SW480 (cell line): ENCODE measurements at regions not wholly inside any gene's neighbourhood (a gene's known extent, or its start where the extent isn't known, plus 50 kb on each side); places are given as distances from the start of the nearest gene placed in this dataset.

ENCODE experiments used
- DNase-seq: peaks from one replicate; pipeline ENCODE4 v3.0.0-alpha.2; 2016; ENCODE audit warnings: low spot score

DNA sequence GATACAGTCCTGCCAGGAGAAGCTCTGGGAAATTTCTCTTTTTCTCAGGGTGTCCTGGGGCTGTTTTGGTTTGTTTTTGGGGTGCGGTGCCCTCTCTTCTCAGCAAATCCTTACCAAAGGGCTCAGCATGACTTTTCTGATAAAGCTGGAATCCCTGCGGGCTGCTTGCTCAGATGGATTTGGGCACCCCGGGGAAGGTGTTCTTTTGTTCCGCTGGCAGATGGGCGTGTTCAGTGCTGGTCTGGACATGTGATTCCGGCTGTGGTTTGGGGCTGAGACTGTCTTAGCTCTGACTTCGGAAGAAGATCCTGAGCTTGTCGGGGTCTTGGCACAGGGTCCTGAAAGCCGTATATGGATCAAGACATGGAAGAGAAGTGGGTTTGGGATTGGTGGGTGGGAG, 134.2 kb upstream of the SPRED2 start:
- DNase-seq: peak; percentile 70

DNA sequence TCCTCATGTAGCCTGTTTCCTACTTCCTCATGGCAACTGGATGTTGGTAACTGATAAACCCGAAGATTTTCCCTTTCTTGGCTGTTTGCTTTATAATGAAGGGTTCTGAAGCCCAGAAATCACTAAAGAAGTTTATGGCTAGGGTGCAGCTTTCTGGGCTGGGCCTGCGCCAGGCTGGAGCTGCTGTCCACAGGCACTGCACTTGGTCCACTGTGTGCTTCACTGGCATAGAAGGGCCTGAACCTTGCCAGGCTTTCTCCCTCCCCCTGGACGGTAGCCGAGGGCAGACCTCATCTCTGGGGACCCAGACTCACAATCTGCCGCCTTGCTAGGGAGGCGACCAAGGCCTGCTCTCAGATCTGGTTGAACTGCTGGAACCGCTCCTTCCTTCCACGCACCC, 133.3 kb upstream of the SPRED2 start:
- DNase-seq: no peak

DNA sequence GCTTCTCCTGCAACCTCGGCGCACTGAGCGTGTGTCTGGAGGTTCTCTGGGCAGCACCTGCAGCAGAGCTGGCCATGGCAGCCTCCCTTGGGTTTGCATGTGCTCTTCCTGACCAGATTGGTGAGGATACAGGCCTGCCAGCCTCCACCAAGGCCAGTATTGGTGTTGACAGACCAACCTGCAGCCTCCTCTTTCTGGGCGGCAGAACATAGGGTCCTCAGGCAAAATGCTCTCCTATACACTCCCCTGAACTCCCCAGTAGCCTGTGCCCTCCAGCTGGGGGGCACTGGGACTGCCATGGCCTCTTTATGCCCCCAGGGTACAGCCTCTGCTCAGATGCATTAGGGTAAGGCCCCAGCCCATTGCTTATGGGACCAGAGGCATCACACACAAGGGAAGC, 131.9 kb upstream of the SPRED2 start:
- DNase-seq: no peak

DNA sequence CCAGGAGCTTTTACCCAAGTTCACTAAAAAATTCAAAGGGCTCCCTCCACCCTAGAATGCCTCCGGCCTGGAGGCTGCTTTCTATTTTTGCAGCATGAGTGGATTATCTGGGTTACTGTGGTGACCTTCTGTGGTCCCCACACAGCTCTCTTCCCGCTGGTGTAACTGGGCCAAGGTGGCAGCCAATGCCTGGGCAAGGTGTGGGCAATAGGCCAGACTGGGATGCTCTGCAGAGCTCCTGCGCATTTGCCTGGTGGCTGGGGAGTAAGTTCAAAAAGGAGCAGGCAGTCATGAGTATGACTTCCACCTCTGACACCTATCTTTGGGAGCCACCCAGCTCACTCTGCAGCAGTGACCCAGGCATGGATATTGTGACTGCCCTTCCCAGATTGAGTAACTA, 130.5 kb upstream of the SPRED2 start:
- no peak for DNase-seq

DNA sequence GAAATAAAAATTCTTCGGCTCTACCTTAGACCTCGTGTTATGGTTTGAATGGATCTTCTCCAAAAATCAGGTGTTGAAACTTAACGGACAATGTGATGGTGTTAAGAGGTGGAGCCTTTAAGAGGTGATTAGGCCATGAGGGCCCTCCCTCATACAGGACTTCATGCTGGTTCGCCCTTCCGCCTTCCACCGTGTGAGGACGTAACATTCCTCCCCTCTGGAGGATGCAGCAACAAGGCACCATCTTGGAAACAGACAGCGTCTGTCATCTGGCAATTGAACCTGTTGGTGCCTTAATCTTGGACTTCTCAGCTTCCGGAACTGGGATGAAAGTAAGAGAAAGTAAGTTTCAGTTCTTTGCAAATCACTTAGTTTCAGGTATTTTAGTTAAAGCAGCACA, 126.3 kb upstream of the SPRED2 start:
- no peak for DNase-seq

DNA sequence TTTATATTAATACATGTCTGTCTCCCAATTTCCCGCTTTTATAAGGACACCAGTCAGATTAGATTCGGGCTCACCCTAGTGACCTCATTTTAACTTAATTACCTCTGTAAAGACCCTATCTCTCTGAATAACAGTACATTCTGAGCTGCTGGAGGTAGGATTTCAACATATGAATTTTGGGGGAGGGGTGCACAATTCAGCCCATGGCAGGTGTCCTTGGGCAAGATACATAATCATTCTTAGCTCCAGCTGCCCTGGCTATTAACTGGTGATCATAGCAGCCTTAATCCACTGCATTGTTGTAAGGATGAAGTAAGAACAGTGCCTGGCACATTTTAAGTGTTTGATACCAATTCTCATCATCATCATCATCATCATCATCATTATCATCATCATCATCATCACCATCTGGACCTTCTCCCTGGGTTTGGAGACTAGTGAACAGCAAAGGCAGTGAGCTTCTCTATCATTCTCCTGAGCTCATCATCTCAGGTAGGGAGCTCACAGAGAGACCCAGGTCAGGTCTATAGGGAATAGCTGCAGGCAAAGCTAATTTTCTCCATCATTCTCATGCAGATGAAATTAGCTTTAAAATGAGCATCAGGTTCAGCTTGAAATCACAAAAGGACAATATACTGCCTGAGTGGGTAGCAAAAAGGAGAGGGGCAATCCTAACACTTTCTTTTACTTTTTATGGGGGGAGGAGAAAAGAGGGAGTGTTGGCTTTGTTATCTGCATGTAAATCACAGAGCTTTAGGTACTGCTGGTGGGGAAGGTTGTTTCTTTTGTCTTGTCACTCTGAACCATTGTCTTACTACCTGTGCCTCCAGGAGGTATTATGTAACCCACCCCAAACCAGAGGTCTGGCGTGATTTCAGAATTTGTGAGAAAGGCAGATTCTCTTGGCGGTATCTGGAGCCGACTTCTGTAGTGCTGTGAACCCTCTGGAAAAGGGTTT, 125.5 kb upstream of the SPRED2 start:
- DNase-seq: no peak

DNA sequence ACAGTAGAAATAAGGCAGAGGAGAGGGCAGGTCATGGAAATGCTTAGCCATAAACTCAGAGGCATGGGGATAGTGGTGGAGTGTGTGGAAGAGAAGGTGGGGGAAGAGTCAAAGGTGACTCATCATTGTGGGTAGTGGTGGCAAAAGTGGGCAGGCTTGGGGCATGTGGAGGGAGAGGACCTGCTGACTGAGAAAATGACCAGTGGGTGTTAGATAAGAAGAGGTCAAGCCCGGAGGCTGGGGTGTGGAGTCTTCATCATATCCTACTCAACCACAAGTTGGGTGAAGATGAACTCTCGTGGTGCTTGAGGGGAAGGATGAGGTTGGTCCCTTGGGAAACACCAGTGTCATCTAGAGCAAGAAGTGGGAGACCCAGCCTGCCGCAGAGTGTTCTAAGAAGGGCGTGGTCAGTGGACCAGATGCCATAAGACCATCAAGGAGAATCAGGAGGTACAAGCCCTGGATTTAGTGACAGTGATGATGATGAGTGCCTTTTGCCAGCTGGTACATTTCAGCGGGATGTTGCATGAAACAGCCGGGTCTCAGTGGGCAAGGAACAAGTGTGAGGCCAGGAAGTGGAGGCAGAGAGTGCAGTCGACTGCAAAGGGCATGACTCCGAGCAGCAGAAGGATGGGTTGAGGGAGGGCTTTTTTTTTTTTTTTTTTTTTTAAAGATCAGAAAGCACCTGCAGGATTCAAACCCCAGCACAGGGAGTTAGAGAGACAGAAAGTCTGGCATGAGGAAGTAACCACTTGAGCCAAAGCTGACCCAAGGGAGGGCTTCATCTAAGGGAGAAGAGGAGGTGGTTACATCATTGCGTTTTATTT, 122.6 kb upstream of the SPRED2 start:
- DNase-seq: peak; percentile 77

DNA sequence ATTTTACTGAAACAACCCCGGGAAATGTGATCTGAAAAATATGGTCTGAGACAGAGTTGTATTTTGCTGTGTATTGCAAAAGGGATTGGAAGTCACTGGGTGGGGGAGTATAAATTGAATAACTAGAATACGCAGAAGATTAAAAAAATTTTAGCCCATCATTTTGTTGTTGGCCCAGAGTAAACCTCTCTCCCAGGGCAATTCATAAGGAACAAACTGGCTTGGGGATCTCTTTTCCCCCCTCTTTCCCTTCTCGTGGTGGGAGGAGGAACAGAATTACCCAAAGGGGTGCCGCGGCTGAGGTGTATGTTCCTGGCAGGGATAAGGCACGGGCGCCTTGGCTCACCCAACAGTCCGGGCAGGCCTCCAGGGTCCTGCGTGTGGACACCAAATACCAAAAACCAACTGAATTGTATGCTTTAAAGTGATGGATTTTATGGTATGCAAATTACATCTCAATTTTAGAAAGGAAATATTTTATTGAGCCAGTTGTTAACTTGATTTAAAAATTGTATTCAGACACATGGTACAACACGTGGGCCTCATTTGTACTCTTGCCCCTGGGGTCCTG, 121.2 kb upstream of the SPRED2 start:
- no peak for DNase-seq

DNA sequence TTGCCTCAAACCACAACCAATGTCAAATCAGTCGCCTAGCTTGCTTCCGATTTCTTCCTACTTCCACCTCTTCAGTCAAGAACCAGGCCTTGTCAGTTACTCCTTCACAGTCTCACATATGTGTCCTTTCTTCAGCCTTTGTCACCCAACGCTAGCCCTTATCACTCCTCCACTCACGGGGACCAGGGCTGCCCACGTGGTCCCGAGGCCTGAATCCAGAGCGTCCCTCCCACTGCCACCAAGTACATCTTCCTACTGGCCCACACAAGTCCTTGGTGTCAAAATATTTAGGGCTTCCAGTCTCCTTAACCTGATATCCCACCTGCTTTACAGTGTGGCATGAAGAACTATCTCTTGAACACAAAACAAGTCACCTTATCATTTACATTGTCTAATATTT, 119.1 kb upstream of the SPRED2 start:
- no peak for DNase-seq

DNA sequence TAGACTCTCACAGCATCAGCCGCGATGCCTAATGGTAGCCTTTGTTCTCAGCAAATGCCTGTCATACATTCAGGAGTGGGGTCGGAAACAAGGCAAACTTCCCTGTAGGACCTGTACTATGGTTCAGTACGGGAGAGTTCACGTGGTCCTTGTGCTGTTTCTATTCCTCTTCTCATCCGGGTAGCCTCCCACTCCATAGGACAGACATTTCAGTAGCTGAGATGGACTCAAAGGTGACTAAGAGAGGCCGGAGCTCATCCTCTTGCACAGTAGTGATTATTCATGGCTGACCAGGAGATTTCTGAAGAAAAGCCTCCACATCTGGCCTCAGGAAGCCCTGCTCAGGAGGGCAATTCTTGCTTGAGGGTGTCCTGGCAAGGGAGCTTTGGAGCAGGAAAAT, 117.8 kb upstream of the SPRED2 start:
- no peak for DNase-seq

DNA sequence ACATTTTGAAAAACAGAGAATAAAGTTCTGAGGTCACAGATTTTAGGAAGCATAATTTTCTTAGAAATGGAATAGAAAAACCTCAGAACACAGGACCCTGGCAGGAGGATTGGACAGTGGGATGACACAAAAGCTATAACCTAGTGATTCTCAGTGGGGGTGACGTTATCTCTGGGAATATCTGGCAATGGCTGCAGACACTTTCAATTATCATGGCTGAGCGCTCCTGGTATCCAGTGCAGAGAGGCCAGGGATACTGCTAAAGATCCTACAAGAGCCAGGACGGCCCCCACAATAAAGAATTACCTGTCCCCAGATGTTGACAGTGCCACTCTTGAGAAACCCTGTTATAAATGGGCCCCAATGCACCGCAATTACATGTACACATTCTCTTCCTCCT, 117.2 kb upstream of the SPRED2 start:
- no peak for DNase-seq

DNA sequence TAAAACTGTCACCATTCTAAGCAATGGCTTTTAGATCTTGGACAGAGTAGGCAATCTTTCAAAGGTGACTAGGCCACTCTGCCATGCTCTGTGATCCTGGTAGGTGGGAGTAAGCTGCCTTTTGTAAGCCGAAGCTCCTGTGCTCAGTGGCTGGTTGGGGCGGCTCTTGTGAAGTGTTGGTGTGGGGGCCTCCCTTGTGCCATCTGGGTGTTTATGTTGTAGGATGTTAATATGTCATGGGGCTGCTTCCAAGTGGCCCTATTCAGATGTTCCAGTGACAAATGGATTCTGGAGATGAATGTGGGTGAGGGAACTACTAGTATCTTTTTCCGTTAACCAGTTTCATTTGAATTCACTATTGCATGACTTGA, 116.8 kb upstream of the SPRED2 start:
- no peak for DNase-seq

DNA sequence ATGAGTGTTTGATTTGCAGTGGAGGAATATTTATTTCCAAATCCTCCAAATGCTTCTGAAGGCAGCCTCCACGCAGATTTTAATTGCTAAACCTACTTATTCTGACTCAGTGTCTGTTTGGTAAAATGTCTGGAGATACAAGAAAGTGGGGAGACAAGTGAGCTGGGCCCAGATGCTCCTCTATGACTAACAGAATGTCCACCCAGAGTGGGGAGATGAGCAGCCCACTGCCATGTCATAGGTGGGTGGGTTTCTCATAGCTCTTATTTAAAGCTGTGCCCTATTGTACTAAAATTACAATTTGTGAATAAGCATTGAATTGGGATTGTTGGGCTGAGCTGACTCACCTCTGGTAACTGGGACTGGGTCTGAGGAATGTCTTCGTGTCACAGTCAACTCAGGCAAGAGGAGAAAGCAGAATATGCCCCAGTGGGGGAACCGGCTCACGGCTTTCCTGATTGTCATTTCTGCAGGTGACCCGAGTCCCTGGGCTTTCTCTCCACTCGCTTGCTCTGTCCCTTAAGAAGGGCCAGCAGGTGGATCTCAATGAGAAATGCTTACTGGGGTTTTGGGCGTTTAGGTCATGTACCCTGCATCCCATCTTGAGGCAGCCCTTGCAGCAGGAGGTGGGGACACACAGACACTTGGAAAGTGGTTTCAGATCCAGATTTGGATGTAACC, 116.3 kb upstream of the SPRED2 start:
- no peak for DNase-seq

DNA sequence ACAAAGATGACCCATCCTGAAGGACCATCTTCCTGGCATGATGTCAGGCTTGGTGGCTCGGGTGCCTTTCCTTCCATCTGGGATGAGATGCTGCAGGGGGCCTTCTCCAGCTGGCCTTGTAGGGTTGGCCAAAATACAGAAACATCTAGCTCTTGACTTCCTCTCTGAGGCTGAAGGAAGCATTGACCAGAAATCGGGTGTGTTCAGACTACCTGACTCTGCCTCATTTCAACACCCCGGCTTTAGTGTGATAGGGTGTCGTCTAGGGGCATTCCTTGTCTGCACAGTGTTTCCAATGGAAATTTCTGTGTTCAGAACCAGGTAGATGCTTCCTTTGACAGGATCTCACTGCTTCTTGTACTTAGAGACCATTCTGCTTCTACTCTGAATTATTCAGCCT, 115.7 kb upstream of the SPRED2 start:
- no peak for DNase-seq

DNA sequence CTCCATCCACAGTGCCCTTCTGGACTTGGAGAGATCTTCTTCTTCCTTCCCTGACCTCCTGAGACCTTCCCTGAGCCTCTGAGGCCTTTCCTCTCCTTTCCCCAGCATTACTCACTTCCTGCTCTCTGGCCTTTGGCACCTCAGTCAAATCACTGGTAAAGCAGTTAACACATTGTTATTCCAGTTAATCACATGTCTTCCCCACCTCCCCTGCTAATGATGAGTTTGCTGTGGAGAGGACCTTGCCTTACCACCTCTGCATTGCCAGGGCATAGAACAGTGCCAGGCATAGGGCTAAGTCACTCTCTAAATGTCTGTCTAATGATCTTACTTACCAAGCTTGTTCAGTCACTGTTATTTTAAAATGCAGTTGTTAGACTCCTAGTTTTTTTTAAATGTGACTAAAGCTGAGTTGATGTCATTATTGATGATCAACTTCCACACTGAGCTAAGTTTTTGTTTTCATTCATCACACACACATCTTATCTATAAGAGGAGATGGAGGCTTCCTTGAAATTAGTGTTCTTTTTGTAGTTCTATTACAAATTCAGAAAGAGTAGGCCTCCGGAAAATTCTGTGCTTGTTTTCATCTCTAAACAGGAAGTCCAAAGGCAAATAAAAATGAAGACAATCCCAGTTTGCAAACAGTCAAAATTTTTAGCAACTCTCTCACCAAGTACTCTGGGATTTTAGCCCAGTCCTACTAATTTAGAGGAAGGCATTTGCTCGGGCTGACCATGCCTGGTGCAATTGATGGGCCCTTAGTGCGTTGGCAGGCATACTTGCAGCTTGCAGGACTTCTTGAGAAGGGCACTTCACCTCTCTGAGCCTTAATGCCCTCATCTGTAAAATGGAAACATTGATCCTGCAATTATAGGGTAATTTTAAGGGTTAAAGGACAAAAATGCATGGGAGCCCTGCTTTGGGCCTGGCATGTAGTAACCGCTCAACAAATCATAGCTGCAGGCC, 113.7 kb upstream of the SPRED2 start:
- DNase-seq: peak; percentile 26

DNA sequence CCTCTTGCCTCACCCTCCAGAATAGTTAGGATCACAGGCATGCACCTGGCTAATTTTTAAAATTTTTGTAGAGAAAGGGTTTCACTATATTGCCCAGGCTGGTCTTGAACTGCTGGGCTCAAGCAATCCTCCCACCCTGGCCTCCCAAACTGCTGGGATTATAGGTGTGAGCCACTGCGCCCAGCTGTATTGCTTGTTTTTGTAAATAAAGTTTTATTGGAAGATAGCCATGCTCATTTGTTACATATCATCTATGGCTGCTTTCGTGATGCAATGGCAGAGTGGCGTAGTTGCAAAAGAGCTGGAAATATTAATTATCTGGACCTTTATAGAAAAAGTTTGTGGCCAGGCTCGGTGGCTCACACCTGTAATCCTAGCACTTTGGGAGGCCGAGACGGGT, 109.4 kb upstream of the SPRED2 start:
- DNase-seq: no peak

DNA sequence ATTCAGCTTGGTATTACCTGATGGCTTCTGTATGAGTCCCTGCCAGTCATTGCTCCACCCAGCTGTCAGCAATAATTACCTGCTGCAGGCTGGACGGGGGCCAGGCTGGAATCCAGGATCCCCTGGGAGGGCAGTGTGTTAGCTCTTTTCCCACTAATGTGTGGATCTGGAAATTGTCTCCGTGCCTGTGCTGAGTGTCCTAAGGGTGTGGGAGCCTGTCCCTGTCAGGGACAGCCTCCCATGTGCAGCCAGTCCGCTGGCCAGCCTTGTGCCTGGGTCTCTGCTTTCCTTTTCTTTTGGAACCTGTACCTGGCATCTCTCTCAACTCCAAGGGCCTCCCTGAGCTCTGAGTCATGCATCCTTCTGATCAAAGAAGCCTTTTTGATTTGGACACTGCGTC, 107.2 kb upstream of the SPRED2 start:
- DNase-seq: no peak

DNA sequence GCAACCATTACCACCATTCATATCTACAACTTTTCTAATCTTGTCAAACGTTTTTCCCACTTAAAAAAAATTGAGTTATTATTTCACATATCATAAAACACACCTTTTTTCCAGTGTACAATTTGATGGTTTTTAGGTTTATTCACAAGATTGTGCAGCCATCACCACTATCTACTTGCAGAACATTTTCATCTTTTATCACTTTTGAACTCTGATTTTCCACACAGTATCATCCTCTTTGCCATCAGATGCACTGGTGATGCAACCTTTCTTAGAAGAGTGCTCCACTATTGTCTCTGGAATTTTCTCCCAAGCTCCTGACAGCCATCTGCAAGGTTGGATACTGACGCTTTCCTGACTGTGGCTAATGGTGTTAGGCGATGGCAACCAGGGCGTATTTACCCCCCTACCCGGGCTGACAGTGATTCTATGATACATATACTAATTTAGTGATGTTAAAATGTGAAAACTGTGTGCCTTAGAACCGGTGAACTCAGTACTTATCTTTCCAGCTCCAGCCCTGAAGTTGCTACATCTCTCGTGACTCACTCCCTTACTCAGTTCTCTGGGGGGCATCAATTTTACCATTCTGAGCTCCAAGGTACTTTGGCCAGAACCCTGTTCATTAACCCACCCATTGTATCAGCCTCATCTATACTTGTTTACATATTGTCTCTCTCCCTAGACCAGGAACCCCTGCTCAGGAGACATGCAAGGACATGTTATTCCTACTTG, 105.4 kb upstream of the SPRED2 start:
- DNase-seq: no peak

DNA sequence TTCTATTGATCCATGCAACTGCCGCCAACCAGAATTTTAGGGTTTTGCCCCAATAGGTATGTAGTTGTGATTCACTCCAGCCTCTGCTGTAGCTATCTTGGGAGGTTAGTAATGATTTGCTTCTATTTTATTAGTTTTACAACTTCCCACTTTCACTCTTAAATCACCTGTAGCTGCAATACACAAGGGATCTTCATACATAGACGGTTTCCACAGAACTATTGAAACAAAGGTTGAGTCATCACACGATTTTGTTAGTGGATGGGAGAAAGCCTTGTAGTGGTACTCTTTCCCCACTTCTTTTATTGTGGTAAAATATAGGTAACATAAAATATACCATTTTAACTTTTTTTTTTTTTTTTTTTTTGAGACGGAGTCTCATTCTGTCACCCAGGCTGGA, 104.2 kb upstream of the SPRED2 start:
- no peak for DNase-seq

DNA sequence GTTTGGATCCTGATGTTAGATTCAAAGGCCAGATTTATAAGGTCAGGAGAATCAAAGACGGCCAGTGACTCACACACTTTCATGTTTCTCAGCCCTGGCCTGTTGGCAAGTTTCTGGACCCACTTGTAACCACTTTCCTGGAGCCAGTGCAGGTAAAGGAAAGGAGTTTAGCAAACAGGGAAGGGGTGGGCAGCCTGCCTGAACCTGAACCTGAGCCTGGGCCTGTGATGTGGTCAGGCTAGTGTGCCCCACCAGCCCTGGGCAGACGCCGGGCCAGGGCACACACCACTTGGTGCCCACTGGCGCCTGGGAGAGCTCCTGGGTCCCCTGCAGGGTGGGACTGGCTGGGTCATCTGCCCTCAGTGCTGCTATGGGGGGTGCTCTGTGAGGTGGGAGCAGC, 100.5 kb upstream of the SPRED2 start:
- no peak for DNase-seq

DNA sequence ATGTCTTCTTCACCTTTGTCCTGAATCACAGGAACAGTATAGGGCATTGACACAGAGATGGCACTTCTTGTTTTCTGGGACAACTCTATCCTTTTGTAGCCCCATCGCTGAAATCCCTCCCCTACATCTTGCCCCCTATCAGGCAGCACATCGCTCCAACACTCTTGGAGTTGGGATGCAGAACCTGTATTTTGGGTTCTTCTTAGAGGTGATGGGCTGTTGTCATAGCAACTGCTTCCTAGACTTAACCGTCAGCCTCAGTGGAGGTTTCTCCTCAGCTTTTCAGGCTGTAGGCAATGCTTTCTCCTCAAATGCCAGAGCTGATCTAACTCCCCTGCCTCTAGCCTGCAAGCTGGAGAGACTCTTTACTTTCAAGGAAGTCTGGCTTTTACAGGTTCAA, 99.9 kb upstream of the SPRED2 start:
- DNase-seq: no peak
